D721Med (cell line): ENCODE measurements at regions not wholly inside any gene's neighbourhood (a gene's known extent, or its start where the extent isn't known, plus 50 kb on each side); places are given as distances from the start of the nearest gene placed in this dataset.

Source experiments
- DNase-seq: peaks from one replicate; pipeline ENCODE4 v3.0.0; 2011; ENCODE audit warnings: low spot score; ENCODE audit not compliant: insufficient read length
- FAIRE-seq: peaks from 2 replicates; lab custom pipeline; 2011; peaks lifted over from hg19 to GRCh38; lab: Jason Lieb, UNC
- CTCF ChIP-seq: IDR thresholded peaks from 2 replicates; pipeline ENCODE4 v1.5.1; 2012; ENCODE audit warnings: mild to moderate bottlenecking, control low read depth; ENCODE audit not compliant: insufficient read depth; ENCODE audit errors: missing control alignments

GRCh38 chr10:3980660-3981059 is 195.7 kb upstream of the KLF6 start:
- no peak for TF ChIP-seq CTCF
- DNase-seq, result no peak
- no peak for FAIRE-seq

GRCh38 chr10:3980144-3980543 is 195.1 kb upstream of the KLF6 start:
- DNase-seq (no peak), FAIRE-seq (no peak)
- TF ChIP-seq CTCF, result no peak

- DNase-seq (no peak), FAIRE-seq (no peak)
- TF ChIP-seq CTCF, result no peak
Observed at GRCh38 chr10:3978761-3979160, 193.8 kb upstream of the KLF6 start.

GRCh38 chr10:3978174-3978573 is 193.2 kb upstream of the KLF6 start:
- no peak for DNase-seq
- FAIRE-seq, result no peak
- no peak for TF ChIP-seq CTCF

GRCh38 chr10:3977761-3978160 is 192.8 kb upstream of the KLF6 start:
- TF ChIP-seq CTCF, result no peak
- FAIRE-seq, result no peak
- DNase-seq, result no peak

- no peak for TF ChIP-seq CTCF
- DNase-seq (no peak), FAIRE-seq (no peak)
Observed at GRCh38 chr10:3976718-3977117, 191.7 kb upstream of the KLF6 start.

GRCh38 chr10:3976171-3976570 is 191.2 kb upstream of the KLF6 start:
- no peak for TF ChIP-seq CTCF
- no peak for DNase-seq
- no peak for FAIRE-seq
